Occipital lobe (tissue), 1 donor: ENCODE measurements at regions not wholly inside any gene's neighbourhood (a gene's known extent, or its start where the extent isn't known, plus 50 kb on each side); places are given as distances from the start of the nearest gene placed in this dataset.

ENCODE experiments used
- DNase-seq: peaks from one replicate; lab custom pipeline; 2025; lab: John Stamatoyannopoulos, UW

DNA sequence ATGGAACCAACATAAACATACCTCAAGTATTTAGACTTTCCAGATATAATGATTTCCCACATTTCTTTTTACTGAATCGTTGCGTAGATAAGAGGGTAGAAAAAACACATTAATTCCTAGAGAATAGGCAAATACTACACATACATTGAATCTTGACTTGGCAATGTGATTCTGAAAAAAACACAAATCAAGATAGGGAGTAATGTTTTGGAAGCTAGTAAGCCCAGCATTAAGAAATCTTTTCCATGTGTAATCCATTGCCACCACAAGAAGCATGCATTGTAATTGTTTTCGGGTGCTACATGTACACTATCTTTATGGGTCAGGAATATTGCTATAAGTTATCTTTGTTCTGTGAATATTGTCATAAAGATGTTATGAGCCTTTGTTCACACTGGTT, 269.8 kb upstream of the PDGFD start:
- DNase-seq, result no peak

DNA sequence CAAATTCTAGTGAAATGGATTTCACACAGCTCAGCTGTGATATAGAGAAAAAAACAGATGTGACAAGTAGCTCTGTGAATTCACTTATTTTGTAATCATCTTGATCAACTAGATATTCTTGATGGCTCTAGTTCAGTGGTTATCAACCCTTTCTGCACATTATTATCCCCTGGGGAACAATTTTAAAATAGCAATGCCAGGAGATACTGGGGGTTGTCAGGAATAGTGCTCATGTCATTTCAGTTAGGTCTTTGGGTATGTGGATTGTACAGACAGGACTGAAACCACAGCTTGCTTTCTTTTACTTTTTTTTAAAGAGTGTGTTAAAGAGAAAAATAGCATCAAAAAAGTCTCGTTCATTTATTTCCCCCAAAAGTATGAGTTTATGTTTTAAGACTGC, 269.0 kb upstream of the PDGFD start:
- no peak for DNase-seq

DNA sequence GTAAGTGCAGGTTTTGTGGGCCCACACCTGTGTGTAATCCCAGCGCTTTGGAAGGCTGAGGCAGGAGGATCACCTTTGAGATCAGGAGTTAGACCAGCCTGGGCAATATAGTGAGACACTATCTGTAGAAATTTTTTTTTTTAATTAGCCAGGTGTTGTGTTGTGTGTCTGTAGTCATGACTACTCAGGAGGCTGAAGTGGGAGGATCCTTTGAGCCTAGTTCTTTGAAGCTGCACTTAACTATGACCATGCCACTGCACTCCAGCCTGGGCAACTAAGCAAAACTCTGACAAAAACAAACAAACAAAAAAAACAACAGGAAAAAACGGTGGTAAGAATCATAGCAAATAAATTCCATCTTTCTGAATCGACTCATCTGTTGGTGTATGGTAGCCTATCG, 268.6 kb upstream of the PDGFD start:
- no peak for DNase-seq

DNA sequence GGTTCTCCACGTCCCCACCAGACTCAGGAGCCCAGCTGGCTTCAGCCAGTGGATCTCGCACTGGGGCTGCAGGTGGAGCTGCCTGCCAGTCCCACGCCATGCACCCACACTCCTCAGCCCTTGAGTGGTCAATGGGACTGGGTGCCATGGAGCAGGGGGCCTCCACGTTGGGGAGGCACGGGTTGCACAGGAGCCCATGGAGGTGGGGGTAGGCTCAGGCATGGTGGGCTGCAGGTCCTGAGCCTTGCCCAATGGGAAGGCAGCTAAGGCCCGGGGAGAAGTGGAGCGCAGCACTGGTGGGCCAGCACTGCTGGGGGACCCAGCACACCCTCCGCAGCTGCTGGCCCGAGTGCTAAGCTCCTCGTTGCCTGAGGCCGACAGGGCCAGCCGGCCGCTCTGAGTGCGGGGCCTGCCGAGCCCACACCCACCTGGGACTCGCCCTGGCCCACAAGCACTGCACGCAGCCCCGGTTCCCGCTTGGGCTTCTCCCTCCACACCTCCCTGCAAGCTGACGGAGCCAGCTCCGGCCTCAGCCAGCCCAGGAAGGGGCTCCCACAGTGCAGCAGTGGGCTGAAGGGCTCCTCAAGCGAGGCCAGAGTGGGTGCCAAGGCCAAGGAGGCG, 258.5 kb upstream of the PDGFD start:
- DNase-seq, result no peak

DNA sequence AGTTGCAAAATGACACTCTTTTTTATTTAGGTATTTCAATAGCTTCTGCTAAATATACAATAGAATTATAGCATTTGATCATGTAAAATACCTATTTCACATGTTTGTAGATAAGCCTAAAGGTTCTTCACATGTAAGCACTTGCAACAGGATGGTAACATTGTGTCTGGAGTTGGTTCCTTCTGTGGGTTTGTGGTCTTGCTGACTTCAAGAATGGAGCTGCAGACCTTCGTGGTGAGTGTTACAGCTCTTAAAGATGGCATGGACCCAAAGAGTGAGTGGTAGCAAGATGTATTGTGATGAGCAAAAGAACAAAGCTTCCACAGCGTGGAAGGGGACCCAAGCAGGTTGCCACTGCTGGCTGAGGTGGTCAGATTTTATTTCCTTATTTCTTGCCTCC, 246.4 kb upstream of the PDGFD start:
- no peak for DNase-seq

DNA sequence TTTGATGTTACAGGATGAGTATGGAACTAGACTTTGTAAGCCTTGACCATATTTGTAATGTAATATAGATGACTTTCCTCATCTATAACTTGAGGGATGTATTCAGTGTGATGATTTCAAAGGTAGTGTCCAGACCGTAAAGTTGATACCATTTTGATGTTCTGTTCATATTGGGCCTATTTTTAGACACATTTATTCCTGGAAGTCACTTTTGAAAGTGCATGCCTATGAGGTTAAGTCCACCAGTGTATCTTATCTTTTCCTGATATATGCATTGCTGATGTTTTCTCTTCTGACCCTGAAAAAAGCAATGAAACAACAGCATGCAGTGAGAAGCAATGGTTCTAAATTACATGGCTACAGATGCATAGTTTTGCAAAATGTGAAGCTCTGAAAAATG, 244.7 kb upstream of the PDGFD start:
- no peak for DNase-seq

DNA sequence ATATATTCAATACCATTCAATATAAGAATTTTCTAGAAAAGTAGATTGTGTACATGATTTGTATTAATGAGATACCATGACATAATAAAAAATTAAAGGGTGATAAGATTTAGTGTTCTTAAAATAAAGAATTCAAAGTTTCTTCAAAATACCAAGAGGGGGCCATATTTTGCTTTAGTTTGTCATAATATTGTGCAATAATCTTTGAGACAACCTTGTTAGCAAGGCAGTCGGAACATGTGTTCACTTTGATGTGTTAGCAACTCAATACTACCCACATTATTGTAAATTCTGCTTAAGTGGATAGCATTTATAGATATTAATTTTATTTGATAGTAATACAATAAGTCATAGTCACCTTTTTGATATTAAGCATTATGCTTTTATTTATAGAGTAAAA, 241.3 kb upstream of the PDGFD start:
- no peak for DNase-seq

DNA sequence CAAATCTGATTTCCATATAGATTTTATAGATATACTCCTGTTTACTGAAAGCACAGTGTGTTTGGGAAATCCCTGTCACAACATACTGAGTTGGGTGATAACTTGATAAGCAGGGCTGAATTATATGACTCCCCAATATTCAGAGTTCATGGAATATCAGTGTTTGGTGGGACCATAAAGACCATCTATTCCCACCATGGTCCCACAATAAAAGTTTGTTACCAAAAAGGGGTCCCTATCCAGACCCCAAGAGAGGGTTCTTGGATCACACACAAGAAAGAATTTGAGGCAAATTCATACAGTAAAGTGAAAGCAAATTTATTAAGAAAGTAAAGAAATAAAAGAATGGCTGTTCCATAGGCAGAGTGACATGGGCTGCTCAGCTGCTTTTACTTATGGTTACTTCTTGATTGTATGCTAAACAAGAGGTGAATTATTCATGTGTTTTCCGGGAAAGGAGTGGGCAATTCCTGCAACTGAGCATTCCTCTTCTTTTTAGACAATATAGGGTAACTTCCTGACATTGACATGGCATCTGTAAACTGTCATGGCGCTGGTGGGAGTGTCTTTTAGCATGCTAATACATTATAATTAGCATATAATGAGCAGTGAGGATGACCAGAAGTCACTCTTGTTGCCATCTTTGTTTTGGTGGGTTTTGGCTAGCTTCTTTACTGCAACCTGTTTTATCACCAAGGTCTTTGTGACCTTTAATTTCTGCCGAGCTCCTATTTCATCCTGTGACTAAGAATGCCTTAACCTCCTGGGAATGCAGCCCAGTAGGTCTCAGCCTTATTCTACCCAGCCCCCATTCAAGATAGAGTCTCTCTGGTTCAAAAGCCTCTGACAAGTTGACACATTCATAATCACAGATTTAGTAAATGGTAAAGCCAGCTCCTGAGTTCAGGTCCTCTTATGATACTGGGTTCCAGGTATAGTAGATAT, 240.6 kb upstream of the PDGFD start:
- DNase-seq, result no peak

DNA sequence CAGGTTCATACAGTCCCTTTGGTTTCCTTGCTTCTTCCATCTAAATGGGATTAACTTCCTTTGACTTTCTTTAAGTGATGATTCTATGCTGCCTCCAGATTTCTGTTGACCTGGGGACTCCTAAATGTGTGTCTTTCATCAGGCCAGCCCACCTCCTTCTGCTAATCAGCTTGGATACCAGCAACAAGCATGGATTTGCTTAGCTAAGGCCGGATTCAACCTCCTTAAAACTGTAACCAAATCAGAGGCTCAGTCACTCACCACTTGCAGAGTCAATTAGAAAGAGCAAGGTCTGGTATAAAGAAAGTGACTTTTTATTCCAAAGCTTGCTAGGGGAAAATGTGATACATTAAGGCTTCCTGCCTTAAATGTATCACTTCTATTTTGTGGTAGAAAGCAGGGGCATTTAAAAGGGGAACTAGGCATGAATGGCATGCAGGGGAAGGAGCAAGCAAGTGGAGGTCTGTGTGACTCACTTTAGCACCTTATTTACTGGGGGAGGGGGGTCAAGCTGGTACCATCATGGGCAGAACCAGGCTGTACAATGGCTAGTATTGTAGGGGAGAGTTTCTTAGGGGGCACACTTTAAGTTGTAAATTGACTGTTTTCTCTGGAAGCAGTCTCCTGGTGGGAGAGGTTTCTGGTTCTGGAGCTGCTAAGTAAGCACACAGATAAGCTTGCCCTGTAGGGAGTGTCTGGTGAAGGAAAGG, 239.0 kb upstream of the PDGFD start:
- no peak for DNase-seq

DNA sequence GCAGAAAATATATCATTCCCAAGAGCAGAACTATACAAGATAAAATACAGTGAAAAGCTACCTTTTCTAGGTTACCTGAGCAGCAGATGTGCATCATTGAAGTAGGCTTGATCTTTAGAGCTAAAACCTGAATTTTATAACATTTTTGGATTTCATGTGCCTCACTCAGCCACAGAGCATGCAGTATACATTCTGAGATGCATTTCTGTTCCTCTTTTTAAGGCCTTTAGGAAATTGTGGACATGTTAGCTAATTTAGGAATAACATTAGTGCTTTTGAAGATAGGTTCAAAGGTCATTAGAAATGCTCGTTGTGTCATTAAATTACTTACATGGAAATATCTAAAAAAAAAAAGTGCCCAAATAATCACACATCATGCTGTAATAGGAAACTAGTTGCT, 230.6 kb upstream of the PDGFD start:
- no peak for DNase-seq

DNA sequence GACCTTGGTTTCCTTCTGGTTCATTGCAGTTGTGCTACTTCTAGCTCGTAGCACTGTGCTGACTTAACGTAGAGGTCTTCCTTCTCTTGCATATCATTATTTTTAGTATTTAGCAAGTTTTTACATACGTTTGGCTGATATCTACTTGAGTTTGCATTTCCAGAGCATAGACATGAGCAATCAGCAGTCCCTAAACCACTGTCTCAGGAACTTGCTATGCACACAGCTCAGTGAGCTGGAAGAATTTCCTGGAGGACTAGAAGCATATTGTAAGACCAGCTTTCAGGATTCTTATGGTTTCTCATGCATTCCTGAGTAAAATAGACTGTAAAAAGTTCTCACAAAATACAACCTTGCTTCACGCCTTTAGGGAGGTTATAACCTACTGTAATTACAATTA, 226.7 kb upstream of the PDGFD start:
- no peak for DNase-seq

DNA sequence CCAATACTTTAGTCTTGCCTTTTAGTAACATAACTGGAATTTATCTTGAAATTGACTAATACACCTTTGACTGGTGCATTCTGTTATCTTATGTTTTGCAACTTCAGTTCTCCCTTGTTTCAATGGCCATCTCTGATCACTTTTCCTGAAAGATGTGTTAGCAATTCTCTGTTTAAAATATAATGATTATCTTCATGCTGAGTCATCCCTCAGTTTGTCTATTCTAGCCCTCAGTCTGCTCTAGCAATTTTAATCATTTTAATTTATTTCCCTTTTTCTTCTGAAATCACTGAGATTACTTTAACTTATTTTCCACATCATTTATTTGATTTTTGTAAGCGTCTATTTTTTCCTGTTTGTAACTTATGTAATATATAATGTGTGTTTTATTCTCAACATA, 221.9 kb upstream of the PDGFD start:
- DNase-seq, result no peak

DNA sequence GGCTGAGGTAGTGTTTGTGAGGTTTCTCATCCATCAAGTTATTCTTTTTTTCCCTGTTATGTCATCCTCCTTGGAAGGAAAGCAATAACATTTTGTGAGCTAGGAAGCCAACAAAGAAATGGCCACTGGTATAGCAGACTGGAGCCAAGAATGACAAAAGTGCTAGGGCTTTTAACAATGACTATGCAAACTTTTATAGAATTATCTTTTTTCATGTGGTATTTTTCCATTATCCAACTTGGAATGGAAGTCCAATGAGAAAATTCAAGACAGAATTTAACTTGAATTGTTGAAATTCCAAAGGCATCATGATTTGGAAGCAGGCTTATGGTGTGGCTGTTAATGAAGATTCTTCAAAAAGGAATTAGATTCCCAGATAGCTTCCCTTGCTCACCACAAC, 216.4 kb upstream of the PDGFD start:
- no peak for DNase-seq

DNA sequence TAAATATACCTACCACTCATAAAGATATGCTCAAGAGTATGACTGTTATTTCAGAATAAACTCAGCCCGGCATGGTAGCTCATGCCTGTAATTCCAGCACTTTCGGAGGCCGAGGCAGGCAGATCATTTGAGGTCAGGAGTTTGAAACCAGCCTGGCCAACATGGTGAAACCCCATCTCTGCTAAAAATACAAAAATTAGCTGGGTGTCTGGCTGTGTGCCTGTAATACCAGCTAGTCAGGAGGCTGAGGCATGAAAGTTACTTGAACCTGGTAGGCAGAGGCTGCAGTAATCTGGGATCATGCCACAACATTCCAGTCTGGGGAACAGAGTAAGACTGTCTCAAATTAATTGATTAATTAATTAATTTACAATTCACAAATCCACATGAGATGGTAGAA, 208.2 kb upstream of the PDGFD start:
- no peak for DNase-seq

DNA sequence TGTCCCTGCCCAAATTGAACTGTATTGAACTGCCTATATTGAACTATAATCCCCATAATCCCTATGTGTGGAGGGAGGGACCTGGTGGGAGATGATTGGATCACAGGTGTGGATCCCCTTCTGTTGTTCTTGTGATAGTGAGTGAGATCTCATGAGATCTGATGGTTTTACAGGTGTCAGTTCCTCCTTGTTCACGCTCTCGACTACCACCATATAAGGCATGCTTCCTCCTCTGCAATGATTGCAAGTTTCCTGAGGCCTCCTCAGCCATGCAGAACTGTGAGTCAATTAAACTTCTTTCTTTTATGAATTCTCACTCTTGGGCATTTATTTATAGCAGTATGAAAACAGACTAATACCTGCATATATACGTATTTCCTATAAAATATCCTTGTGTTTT, 206.5 kb upstream of the PDGFD start:
- no peak for DNase-seq

DNA sequence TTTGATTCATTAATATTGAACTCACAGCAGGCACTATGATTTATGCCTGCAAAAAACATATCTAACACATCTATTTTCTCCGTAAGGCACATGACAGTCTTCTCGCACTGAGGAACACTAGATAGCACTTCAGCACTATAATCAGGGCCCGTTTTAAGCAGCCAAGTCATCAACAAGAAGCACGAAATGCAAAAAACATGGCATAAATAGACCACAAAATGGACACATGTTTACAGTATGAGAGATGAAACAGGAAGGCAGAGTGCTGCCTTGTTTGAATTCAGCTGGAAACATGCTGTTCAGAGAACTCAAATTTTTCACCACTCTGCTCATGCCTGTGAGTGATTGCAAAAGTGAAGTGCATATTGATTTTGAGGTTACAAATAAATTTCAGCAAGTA, 205.8 kb upstream of the PDGFD start:
- no peak for DNase-seq

DNA sequence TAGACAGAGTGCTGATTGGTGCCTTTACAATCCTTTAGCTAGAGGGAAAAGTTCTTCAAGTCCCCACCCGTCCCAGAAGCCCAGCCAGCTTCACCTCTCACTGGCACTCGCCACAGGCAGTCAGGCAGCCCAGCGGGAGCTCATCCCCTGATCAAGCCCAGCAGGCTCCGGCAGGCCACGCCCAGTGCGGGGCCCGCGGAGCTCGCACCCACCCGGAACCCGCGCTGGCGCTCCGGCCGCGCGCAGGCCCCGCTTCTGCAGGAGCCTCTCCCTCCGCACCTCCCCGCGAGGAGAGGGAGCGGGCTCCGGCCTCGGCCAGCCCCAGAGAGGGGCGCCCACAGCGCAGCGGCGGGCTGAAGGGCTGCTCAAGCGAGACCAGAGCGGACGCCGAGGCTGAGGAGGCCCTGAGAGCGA, 202.4 kb upstream of the PDGFD start:
- no peak for DNase-seq

DNA sequence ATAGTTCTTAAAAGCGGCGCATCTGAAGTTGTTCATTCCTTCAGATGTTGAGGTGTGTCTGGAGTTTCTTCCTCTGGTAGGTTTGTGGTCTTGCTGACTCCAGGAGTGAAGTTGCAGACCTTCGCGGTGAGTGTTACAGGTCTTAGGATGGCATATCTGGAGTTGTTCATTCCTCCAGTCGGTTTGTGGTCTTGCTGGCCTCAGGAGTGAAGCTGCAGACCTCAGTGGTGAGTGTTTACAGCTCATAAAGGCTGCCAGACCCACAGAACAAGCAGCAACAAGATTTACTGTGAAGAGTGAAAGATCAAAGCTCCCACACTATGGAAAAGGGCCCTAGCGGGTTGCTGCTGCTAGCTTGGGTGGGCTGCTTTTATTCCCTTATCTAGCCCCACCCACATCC, 201.7 kb upstream of the PDGFD start:
- no peak for DNase-seq

DNA sequence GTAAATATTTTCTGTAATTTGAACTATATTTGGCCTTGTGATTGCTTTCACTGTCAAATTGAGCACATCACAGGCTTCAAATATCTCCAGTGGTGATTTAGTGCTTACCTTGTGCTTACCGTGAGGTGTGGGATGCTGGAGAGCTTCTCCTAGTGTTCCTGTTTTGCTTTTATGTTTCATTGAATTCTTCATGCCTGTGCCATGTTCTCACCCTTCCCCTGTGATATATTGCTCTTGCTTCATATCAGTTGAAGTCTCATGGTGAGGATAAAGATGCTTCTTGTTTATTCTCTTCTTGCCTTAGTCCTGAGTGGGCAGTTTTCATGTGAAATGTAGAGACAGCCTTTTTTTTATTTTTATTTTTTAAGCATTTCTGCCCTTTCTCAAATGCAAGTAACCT, 198.0 kb upstream of the PDGFD start:
- DNase-seq, result no peak

DNA sequence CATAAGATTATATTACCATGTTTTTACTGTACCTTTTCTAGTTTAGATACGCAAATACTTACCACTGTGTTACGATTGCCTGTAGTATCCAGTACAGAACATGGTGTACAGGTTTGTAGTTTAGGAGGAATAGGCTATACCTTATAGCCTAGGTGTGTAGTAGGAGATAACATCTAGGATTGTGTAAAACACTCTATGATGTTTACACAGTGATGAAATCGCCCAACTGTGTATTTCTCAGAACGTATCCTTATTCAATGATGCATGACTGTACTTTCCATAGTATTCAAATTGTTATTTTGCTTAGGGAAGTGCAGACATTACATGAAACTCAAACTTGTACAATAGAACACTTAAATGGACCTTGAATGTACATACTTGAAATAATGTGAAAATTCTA, 188.1 kb upstream of the PDGFD start:
- DNase-seq, result no peak

DNA sequence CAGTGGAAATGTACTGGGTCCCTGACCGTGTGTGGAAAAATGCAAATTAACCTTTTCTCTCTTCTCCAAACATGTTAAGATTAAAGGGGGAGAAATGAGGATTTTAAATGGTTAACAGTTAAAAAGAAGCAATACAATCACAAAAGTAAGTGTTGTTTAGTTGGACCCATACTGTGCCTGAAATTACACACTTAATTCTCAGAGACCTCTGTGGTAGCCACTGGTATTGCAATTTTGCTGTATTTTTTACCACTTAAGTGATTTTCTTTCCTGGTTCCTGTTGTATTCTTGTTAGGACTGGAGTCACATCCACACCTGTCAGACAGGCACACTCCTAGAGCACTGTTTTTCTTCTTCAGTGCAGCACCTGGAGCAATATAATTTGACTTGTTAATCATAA, 179.6 kb upstream of the PDGFD start:
- no peak for DNase-seq

DNA sequence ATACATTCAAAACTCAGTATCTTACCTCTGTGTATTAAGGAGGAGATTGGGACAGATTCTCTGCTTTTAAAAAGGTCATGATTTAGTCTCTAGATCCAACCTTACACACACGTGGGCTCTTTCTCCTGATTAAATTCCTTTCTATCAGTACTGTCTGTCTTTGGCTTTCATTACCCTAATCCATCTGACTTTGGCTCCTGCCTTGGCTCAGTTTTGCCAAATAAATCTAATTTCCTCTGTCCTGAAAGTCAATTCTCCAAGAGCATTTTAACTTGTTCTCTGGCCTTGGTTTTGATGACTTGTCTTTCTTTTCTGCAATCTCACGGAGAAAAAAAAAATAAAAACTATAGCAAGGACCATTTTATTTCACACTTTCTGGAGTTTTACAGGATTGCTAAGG, 176.6 kb upstream of the PDGFD start:
- DNase-seq, result no peak

DNA sequence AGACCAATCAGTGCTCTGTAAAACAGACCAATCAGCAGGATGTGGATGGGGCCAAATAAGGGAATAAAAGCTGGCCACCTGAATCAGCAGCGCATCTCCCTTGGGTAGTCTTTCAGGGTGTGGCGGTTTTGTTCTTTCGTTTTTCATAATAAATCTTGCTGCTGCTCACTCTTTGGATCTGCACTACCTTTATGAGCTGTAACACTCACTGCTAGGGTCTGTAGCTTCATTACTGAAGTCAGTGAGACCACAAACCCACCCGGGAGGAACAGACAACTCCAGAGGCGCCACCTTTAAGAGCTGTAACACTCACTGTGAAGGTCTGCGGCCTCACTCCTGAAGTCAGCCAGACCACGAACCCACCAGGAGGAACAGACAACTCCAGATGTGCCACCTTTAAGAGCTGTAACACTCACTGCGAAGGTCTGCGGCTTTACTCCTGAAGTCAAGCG, 175.5 kb upstream of the PDGFD start:
- no peak for DNase-seq
